Mammary epithelial cell (primary cell): ENCODE measurements at regions not wholly inside any gene's neighbourhood (a gene's known extent, or its start where the extent isn't known, plus 50 kb on each side); places are given as distances from the start of the nearest gene placed in this dataset.

ENCODE experiments used
- CTCF ChIP-seq, 2 donors: IDR thresholded peaks in 1 of 2; conservative IDR thresholded peaks in 1 of 2; 2 replicates each; pipeline ENCODE4 v1.5.1; 2011 to 2012; ENCODE audit warnings: inconsistent platforms in 2 of 2, low read length in 2 of 2, mild to moderate bottlenecking in 2 of 2, control low read depth in 1 of 2, low read depth in 1 of 2; ENCODE audit not compliant: insufficient read depth in 1 of 2; ENCODE audit errors: extremely low read depth in 1 of 2
- EZH2 ChIP-seq: IDR thresholded peaks from 2 replicates; pipeline ENCODE4 v1.6.1; 2012; ENCODE audit warnings: low read length, inconsistent platforms, borderline replicate concordance

- no peak for TF ChIP-seq EZH2
- TF ChIP-seq CTCF (conservative IDR thresholded peaks at IDR 0.05 in 1 of 2, IDR thresholded peaks at IDR 0.05 in 1 of 2; ENCODE audit: extremely low read depth in 1 of 2, insufficient read depth in 1 of 2, low read depth in 1 of 2, low read length in 2 of 2), result no peak
Observed at GRCh38 chr5:40308867-40309266, 370.8 kb upstream of the PTGER4 start.
